ENCODE measurements at regions not wholly inside any gene's neighbourhood (a gene's known extent, or its start where the extent isn't known, plus 50 kb on each side); places are given as distances from the start of the nearest gene placed in this dataset.
A peak's percentile ranks its signal among the peaks of the same experiment; 100 is the strongest.

DNA sequence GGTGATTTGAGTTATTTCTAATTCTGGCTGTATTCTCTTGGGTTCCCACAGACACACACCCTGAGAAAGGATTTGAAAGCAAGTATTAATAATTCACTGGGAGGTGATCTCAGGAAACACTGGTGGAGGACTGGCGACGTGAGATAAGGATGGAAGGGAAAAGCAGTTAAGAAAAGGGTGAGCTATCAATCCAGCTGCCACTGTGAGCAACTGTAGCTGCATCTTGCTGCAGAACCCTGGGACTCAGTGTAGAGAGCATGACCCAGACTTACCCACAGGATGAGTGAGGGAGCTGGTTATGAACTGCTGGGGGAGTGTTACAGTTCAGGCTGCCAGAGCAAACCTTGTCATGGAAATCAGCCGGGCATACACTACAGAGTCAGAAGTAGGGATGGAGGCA, 71.9 kb downstream of the RESF1 start:
- ChIA-PET POLR2A (no interaction called here), CTCF (no interaction called here)
- H3K27ac ChIP-seq (ENCODE audit: low read length): peak overlapping the region; percentile 12; the same call in 1 of the 2 replicates
- ATAC-seq (peak; percentile 75), DNase-seq (ENCODE audit: low read depth, low spot score) (no peak)
- no TSS peak for BruUV-seq (replicated peaks)
- no peaks in the 10 kb centered on the region for H3K9me3 ChIP-seq (ENCODE audit: control insufficient read depth, insufficient read depth, low read depth, low read length)
- in situ Hi-C loops (cut with HindIII; ENCODE audit: low pct_unique_long_range_greater_than_20kb, low sequenced_read_pairs) (no loop called here), intact Hi-C loops (cut with micrococcal nuclease; ENCODE audit: unreplicated experiment) (no loop called here)
- no peaks in the 10 kb centered on the region for H3K36me3 ChIP-seq (ENCODE audit: control insufficient read depth, insufficient read depth, low read length)
- no peaks in the 10 kb centered on the region for H3K27me3 ChIP-seq (ENCODE audit: control insufficient read depth, insufficient read depth, low read length)
- H3K4me3 ChIP-seq (ENCODE audit: low read depth in 2 of 2, low read length in 2 of 2): no peak overlapping the region
- peaks cover 10% of the 10 kb centered on the region for H3K4me1 ChIP-seq (ENCODE audit: control insufficient read depth, insufficient read depth, low read length)
- TF ChIP-seq, protein P1, sequence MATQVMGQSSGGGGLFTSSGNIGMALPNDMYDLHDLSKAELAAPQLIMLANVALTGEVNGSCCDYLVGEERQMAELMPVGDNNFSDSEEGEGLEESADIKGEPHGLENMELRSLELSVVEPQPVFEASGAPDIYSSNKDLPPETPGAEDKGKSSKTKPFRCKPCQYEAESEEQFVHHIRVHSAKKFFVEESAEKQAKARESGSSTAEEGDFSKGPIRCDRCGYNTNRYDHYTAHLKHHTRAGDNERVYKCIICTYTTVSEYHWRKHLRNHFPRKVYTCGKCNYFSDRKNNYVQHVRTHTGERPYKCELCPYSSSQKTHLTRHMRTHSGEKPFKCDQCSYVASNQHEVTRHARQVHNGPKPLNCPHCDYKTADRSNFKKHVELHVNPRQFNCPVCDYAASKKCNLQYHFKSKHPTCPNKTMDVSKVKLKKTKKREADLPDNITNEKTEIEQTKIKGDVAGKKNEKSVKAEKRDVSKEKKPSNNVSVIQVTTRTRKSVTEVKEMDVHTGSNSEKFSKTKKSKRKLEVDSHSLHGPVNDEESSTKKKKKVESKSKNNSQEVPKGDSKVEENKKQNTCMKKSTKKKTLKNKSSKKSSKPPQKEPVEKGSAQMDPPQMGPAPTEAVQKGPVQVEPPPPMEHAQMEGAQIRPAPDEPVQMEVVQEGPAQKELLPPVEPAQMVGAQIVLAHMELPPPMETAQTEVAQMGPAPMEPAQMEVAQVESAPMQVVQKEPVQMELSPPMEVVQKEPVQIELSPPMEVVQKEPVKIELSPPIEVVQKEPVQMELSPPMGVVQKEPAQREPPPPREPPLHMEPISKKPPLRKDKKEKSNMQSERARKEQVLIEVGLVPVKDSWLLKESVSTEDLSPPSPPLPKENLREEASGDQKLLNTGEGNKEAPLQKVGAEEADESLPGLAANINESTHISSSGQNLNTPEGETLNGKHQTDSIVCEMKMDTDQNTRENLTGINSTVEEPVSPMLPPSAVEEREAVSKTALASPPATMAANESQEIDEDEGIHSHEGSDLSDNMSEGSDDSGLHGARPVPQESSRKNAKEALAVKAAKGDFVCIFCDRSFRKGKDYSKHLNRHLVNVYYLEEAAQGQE (IDR thresholded peaks at IDR 0.05; ENCODE audit: insufficient read depth in 1 of 2, low read depth in 2 of 2, low read length in 1 of 2): no peak
- TF ChIP-seq POLR2AphosphoS5 (IDR thresholded peaks at IDR 0.05; ENCODE audit: low read depth, low read length) (no peak), TCF7L2 (IDR thresholded peaks at IDR 0.05; ENCODE audit: low read depth, low read length) (no peak), SIN3A (IDR thresholded peaks at IDR 0.05; ENCODE audit: borderline replicate concordance, insufficient read depth, low read depth, low read length) (no peak)
- TF ChIP-seq, protein P2, sequence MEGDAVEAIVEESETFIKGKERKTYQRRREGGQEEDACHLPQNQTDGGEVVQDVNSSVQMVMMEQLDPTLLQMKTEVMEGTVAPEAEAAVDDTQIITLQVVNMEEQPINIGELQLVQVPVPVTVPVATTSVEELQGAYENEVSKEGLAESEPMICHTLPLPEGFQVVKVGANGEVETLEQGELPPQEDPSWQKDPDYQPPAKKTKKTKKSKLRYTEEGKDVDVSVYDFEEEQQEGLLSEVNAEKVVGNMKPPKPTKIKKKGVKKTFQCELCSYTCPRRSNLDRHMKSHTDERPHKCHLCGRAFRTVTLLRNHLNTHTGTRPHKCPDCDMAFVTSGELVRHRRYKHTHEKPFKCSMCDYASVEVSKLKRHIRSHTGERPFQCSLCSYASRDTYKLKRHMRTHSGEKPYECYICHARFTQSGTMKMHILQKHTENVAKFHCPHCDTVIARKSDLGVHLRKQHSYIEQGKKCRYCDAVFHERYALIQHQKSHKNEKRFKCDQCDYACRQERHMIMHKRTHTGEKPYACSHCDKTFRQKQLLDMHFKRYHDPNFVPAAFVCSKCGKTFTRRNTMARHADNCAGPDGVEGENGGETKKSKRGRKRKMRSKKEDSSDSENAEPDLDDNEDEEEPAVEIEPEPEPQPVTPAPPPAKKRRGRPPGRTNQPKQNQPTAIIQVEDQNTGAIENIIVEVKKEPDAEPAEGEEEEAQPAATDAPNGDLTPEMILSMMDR (IDR thresholded peaks at IDR 0.05): no peak

DNA sequence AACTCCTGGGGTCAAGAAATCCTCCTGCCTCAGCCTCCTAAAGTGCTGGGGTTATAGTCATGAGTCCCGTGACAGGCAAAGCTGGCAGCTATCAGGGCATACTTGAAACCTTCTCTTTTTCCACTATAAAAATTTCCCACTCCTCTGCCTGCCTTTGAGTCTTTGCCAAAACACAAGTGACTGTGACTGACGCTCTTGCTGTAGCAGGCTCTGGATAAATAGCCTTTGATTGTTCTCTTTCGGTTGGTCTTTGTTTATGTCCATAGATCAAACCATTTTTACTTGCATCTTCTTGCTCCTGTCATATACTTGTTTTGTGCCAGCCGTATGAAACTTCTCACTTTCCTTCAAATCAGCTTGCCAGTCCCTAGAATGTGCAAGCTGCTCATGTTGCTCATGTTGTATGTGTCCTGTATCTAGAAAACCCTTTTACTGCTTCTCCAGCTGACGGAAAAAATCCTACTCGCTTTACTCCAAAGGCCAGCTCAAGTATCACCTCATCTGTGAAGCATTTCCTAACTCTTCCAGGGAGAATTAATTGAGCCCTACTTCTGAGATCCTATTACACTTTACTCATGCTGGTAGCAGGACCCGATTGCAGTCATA, 73.1 kb downstream of the RESF1 start:
- peaks cover 13% of the 10 kb centered on the region for H3K4me1 ChIP-seq (ENCODE audit: control insufficient read depth, insufficient read depth, low read length)
- in situ Hi-C loops (cut with HindIII; ENCODE audit: low pct_unique_long_range_greater_than_20kb, low sequenced_read_pairs) (no loop called here), intact Hi-C loops (cut with micrococcal nuclease; ENCODE audit: unreplicated experiment) (no loop called here)
- no TSS peak for BruUV-seq (replicated peaks)
- H3K9me3 ChIP-seq (ENCODE audit: control insufficient read depth, insufficient read depth, low read depth, low read length): no peaks in the 10 kb centered on the region
- TF ChIP-seq, protein P2 (IDR thresholded peaks at IDR 0.05): no peak
- no peak overlapping the region for H3K4me3 ChIP-seq (ENCODE audit: low read depth in 2 of 2, low read length in 2 of 2)
- ChIA-PET CTCF (no interaction called here), POLR2A (no interaction called here)
- H3K36me3 ChIP-seq (ENCODE audit: control insufficient read depth, insufficient read depth, low read length): no peaks in the 10 kb centered on the region
- DNase-seq (ENCODE audit: low read depth, low spot score): no peak
- no peak for ATAC-seq
- peak overlapping the region; percentile 37 for H3K27ac ChIP-seq (ENCODE audit: low read length)
- no peaks in the 10 kb centered on the region for H3K27me3 ChIP-seq (ENCODE audit: control insufficient read depth, insufficient read depth, low read length)
